Endothelial cell of umbilical vein (primary cell): ENCODE measurements at regions not wholly inside any gene's neighbourhood (a gene's known extent, or its start where the extent isn't known, plus 50 kb on each side); places are given as distances from the start of the nearest gene placed in this dataset.

Experiments used
- EZH2 ChIP-seq: IDR thresholded peaks from 2 replicates; pipeline ENCODE4 v1.6.1; 2012; ENCODE audit warnings: borderline replicate concordance, low read depth, mild to moderate bottlenecking, moderate library complexity, low read length, inconsistent platforms; ENCODE audit not compliant: severe bottlenecking
- FOS ChIP-seq: IDR thresholded peaks from 2 replicates; pipeline ENCODE4 v1.6.1; 2011; ENCODE audit warnings: mild to moderate bottlenecking, low read length, moderate library complexity, borderline replicate concordance; ENCODE audit not compliant: insufficient read depth
- GATA2 ChIP-seq: IDR thresholded peaks from 2 replicates; pipeline ENCODE4 v1.7.0; 2011; ENCODE audit warnings: low read depth, mild to moderate bottlenecking, moderate library complexity, mixed read lengths, low read length; ENCODE audit not compliant: insufficient read length, insufficient read depth
- JUN ChIP-seq: IDR thresholded peaks from 2 replicates; pipeline ENCODE4 v1.6.1; 2011; ENCODE audit warnings: borderline replicate concordance, low read depth; ENCODE audit not compliant: insufficient read length, insufficient read depth
- MYC ChIP-seq: IDR thresholded peaks from one replicate; pipeline ENCODE4 v1.6.1; 2011; ENCODE audit warnings: mild to moderate bottlenecking, low read depth, low read length
- POLR2A ChIP-seq: IDR thresholded peaks from 2 replicates; pipeline ENCODE4 v1.6.1; 2012; ENCODE audit warnings: low read depth, mild to moderate bottlenecking, control low read depth, low read length
- POLR2AphosphoS5 ChIP-seq: IDR thresholded peaks from 2 replicates; pipeline ENCODE4 v1.6.1; 2012; ENCODE audit warnings: low read depth, mild to moderate bottlenecking, control low read depth, low read length, moderate library complexity; ENCODE audit not compliant: insufficient read depth
- TF ChIP-seq, protein P1 (sequence below), 2 donors: IDR thresholded peaks; 1 replicate in 1 of 2; 2 replicates in 1 of 2; pipeline ENCODE4 v1.5.1; 2011; ENCODE audit warnings: low read length in 2 of 2, mild to moderate bottlenecking in 2 of 2, moderate library complexity in 2 of 2, control low read depth in 1 of 2, inconsistent platforms in 1 of 2, low read depth in 1 of 2; ENCODE audit not compliant: insufficient read depth in 1 of 2; ENCODE audit errors: extremely low read depth in 1 of 2
- TF ChIP-seq, protein P2 (sequence below): IDR thresholded peaks from 2 replicates; pipeline ENCODE4 v1.6.1; 2011; ENCODE audit not compliant: insufficient read depth, insufficient read length

- TF ChIP-seq, protein P1, sequence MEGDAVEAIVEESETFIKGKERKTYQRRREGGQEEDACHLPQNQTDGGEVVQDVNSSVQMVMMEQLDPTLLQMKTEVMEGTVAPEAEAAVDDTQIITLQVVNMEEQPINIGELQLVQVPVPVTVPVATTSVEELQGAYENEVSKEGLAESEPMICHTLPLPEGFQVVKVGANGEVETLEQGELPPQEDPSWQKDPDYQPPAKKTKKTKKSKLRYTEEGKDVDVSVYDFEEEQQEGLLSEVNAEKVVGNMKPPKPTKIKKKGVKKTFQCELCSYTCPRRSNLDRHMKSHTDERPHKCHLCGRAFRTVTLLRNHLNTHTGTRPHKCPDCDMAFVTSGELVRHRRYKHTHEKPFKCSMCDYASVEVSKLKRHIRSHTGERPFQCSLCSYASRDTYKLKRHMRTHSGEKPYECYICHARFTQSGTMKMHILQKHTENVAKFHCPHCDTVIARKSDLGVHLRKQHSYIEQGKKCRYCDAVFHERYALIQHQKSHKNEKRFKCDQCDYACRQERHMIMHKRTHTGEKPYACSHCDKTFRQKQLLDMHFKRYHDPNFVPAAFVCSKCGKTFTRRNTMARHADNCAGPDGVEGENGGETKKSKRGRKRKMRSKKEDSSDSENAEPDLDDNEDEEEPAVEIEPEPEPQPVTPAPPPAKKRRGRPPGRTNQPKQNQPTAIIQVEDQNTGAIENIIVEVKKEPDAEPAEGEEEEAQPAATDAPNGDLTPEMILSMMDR (IDR thresholded peaks at IDR 0.05; ENCODE audit: extremely low read depth in 1 of 2, insufficient read depth in 1 of 2, low read depth in 1 of 2, low read length in 2 of 2) = no peak
- TF ChIP-seq MYC (no peak), EZH2 (no peak), POLR2A (no peak), JUN (no peak), POLR2AphosphoS5 (no peak), FOS (no peak), GATA2 (no peak)
- TF ChIP-seq, protein P2, sequence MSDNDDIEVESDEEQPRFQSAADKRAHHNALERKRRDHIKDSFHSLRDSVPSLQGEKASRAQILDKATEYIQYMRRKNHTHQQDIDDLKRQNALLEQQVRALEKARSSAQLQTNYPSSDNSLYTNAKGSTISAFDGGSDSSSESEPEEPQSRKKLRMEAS = no peak
These were observed 731.7 kb upstream of the MIR17HG start for GRCh38 chr13:90615767-90616166.
